Stimulated activated CD8-positive, alpha-beta memory T cell treated with anti-CD3 and anti-CD28 coated beads, Interleukin-15, amount 100 ng/mL, for 24 hours (primary cell): ENCODE measurements at regions not wholly inside any gene's neighbourhood (a gene's known extent, or its start where the extent isn't known, plus 50 kb on each side); places are given as distances from the start of the nearest gene placed in this dataset.
A peak's percentile ranks its signal among the peaks of the same experiment; 100 is the strongest.

Experiments
- DNase-seq: peaks from one replicate; pipeline ENCODE4 v3.0.0-alpha.2; 2020; ENCODE audit warnings: low read depth

DNA sequence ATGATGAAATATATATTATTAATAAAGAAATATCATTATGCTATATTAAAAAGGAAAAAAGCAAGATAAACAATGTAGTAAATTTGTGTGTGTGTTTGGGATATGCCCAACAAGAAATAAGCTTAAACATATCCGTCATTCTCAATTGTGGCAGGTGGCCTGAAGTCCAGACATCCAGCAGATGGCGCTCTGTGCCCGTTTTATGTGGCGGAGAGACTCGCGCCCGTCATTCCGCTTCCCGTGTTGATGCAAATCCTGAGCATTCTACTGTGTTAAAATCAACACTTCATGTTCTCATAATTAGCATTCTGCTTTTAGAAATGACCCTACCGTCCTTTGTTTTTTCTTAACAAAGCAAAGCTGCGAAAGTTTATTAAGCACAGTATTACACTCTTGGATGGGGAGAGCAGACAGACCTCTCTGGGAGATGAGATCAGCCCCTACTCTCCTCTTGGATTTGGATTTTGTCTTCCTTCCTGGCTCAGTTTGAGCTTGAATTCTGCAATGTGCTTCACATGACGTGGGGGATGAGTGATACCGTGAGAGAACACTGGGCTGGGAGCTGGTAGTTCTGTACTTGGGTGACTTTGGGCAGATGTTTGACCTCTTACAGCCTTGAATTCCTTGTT, 125.8 kb downstream of the MCHR2 start:
- DNase-seq, result peak; percentile 61
